ENCODE measurements at regions not wholly inside any gene's neighbourhood (a gene's known extent, or its start where the extent isn't known, plus 50 kb on each side); places are given as distances from the start of the nearest gene placed in this dataset.

- TF ChIP-seq PATZ1 (CRISPR knock-in tag; IDR thresholded peaks at IDR 0.05; ENCODE audit: borderline replicate concordance) (no peak), ZNF70 (CRISPR knock-in tag; IDR thresholded peaks at IDR 0.05) (no peak), BACH2 (CRISPR knock-in tag; IDR thresholded peaks at IDR 0.05; ENCODE audit: borderline replicate concordance) (no peak), ZFP3 (CRISPR knock-in tag; IDR thresholded peaks at IDR 0.05) (no peak), PPARA (CRISPR knock-in tag; IDR thresholded peaks at IDR 0.05; ENCODE audit: borderline replicate concordance) (no peak), CSDC2 (CRISPR knock-in tag; IDR thresholded peaks at IDR 0.05) (no peak), ZFP30 (CRISPR knock-in tag; IDR thresholded peaks at IDR 0.05) (no peak), ZNF8 (CRISPR knock-in tag; IDR thresholded peaks at IDR 0.05) (no peak), CSRNP3 (CRISPR knock-in tag; IDR thresholded peaks at IDR 0.05) (no peak), POU6F1 (CRISPR knock-in tag; IDR thresholded peaks at IDR 0.05; ENCODE audit: borderline replicate concordance, low read depth) (no peak), ZNF565 (CRISPR knock-in tag; conservative IDR thresholded peaks at IDR 0.05; ENCODE audit: low read depth) (no peak), CREB5 (CRISPR knock-in tag; IDR thresholded peaks at IDR 0.05; ENCODE audit: low read depth) (no peak), ESRRG (CRISPR knock-in tag; IDR thresholded peaks at IDR 0.05) (no peak), TOX (CRISPR knock-in tag; IDR thresholded peaks at IDR 0.05; ENCODE audit: borderline replicate concordance) (no peak), OSR1 (CRISPR knock-in tag; IDR thresholded peaks at IDR 0.05) (no peak), GLIS3 (CRISPR knock-in tag; IDR thresholded peaks at IDR 0.05) (no peak), ISL1 (CRISPR knock-in tag; IDR thresholded peaks at IDR 0.05) (no peak), SNAI2 (CRISPR knock-in tag; IDR thresholded peaks at IDR 0.05) (no peak), TSHZ2 (CRISPR knock-in tag; IDR thresholded peaks at IDR 0.05) (no peak)
- no peak for ATAC-seq
These were observed 391.6 kb upstream of the SUCLG2 start for GRCh38 chr3:68045976-68046375.

GRCh38 chr3:68033867-68034266, 379.5 kb upstream of the SUCLG2 start:
- no peak for ATAC-seq
- TF ChIP-seq TCF4 (CRISPR knock-in tag; IDR thresholded peaks at IDR 0.05; ENCODE audit: borderline replicate concordance) (no peak), CSDC2 (CRISPR knock-in tag; IDR thresholded peaks at IDR 0.05) (no peak), SNAI2 (CRISPR knock-in tag; IDR thresholded peaks at IDR 0.05) (no peak), GLIS3 (CRISPR knock-in tag; IDR thresholded peaks at IDR 0.05) (no peak), ZNF8 (CRISPR knock-in tag; IDR thresholded peaks at IDR 0.05) (no peak), POU6F1 (CRISPR knock-in tag; IDR thresholded peaks at IDR 0.05; ENCODE audit: borderline replicate concordance, low read depth) (no peak), PATZ1 (CRISPR knock-in tag; IDR thresholded peaks at IDR 0.05; ENCODE audit: borderline replicate concordance) (no peak), BACH2 (CRISPR knock-in tag; IDR thresholded peaks at IDR 0.05; ENCODE audit: borderline replicate concordance) (no peak), PPARA (CRISPR knock-in tag; IDR thresholded peaks at IDR 0.05; ENCODE audit: borderline replicate concordance) (no peak), TOX (CRISPR knock-in tag; IDR thresholded peaks at IDR 0.05; ENCODE audit: borderline replicate concordance) (no peak), RARB (CRISPR knock-in tag; IDR thresholded peaks at IDR 0.05) (no peak), ESRRG (CRISPR knock-in tag; IDR thresholded peaks at IDR 0.05) (no peak), ZFP3 (CRISPR knock-in tag; IDR thresholded peaks at IDR 0.05) (no peak), CREB5 (CRISPR knock-in tag; IDR thresholded peaks at IDR 0.05; ENCODE audit: low read depth) (no peak), ISL1 (CRISPR knock-in tag; IDR thresholded peaks at IDR 0.05) (no peak), ZNF70 (CRISPR knock-in tag; IDR thresholded peaks at IDR 0.05) (no peak), OSR1 (CRISPR knock-in tag; IDR thresholded peaks at IDR 0.05) (no peak)

Measured in SK-N-SH treated with all-trans-retinoic acid at 6 μM for 48 hours (cell line).